ENCODE measurements at regions not wholly inside any gene's neighbourhood (a gene's known extent, or its start where the extent isn't known, plus 50 kb on each side); places are given as distances from the start of the nearest gene placed in this dataset.

DNA sequence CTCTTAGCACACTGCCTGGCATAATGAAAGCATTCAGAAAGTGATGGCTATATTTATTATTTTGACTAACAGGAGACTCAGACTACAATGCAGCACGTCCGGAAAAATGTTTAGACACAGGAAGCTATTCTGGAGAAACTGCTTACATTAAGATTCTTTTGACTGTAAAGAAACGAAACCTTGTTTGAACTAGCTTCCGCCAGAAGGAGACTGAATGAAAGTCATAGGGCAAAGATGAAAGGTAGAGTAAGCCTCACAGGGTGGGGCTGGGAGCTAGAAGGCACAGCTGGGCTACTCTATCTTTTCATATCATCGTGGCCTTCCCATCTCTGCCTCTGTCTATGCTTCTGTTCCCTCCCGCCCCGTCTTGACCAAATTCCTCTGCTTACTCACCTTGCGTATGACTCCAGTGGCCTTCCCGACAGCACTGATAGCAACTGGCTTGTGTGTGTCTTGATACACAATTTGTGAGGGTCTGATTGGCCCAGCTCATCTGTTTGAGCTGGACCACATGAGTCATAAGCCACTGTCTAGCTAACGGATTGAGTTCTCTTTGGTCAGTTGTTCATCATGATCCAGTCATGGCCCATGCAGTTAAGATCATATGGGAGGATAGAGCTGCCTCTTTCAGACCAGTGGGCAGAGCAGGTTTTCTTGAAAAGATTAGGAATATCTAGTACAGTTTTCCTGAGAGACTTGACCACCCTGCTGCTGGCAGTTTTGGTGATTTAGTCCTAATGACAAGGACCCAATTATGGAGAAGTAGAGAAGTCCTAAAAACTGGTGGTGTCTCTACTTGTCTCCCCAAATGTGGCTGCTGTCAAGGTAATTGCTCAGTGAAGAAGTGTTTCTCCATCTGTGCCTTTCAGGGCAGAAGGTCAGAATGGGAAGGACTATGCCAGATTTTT lies 151.5 kb upstream of the SLC38A2 start:
- H3K27ac ChIP-seq: peak overlapping the region; percentile 64
- no peak for DNase-seq (ENCODE audit: low spot score in 2 of 2)

DNA sequence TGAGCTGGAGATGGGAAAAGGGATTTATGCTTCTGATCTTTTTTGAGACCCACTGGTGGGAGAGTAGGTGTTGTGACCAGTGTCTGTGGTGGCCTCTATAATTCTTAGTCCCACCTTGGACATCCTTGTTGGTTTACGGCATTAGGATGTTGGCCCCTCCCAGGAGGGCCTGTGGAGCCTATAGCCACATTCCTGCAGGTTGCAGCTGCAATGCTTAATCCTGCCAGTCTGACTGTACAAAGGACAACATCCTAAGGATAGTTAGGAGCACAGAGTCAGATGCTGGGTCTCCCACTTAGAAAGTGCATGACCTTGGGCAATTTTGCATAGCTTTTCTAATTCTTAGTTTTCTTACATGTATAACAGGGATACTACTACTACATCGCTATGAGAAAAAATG lies 150.9 kb upstream of the SLC38A2 start:
- TF ChIP-seq POLR2AphosphoS5 (IDR thresholded peaks at IDR 0.05) (no peak), CTCF (IDR thresholded peaks at IDR 0.05) (no peak), EP300 (IDR thresholded peaks at IDR 0.05) (no peak), POLR2A (IDR thresholded peaks at IDR 0.05) (no peak)
- Histone ChIP-seq H3K27me3 (no peaks in the 10 kb centered on the region), H3K36me3 (no peaks in the 10 kb centered on the region), H3K9me3 (no peaks in the 10 kb centered on the region), H3K27ac (no peak overlapping the region), H3K4me1 (peaks cover 49% of the 10 kb centered on the region), H3K4me3 (no peak overlapping the region)
- DNase-seq (ENCODE audit: low spot score in 2 of 2): no peak
- WGBS: 95% methylated on average over 2 of the region's 2 CpGs

More for the DNA sequence above, 151.5 kb upstream of the SLC38A2 start:
- H3K36me3 ChIP-seq: no peaks in the 10 kb centered on the region
- WGBS: 76% methylated on average over 10 of the region's 10 CpGs
- H3K4me1 ChIP-seq: peaks cover 48% of the 10 kb centered on the region
- TF ChIP-seq POLR2AphosphoS5 (IDR thresholded peaks at IDR 0.05) (no peak), EP300 (IDR thresholded peaks at IDR 0.05) (no peak), POLR2A (IDR thresholded peaks at IDR 0.05) (no peak), CTCF (IDR thresholded peaks at IDR 0.05) (no peak)
- no peaks in the 10 kb centered on the region for H3K27me3 ChIP-seq
- H3K9me3 ChIP-seq: no peaks in the 10 kb centered on the region
- no peak overlapping the region for H3K4me3 ChIP-seq

GRCh38 chr12:46522071-46522470 lies 149.5 kb upstream of the SLC38A2 start:
- Histone ChIP-seq H3K36me3 (no peaks in the 10 kb centered on the region), H3K4me1 (peaks cover 57% of the 10 kb centered on the region), H3K4me3 (no peak overlapping the region), H3K9me3 (no peaks in the 10 kb centered on the region), H3K27me3 (no peaks in the 10 kb centered on the region), H3K27ac (no peak overlapping the region)
- TF ChIP-seq CTCF (IDR thresholded peaks at IDR 0.05) (no peak), POLR2AphosphoS5 (IDR thresholded peaks at IDR 0.05) (no peak), POLR2A (IDR thresholded peaks at IDR 0.05) (no peak), EP300 (IDR thresholded peaks at IDR 0.05) (no peak)
- 29% methylated on average over 1 of the region's 1 CpG for WGBS
- no peak for DNase-seq (ENCODE audit: low spot score in 2 of 2)

DNA sequence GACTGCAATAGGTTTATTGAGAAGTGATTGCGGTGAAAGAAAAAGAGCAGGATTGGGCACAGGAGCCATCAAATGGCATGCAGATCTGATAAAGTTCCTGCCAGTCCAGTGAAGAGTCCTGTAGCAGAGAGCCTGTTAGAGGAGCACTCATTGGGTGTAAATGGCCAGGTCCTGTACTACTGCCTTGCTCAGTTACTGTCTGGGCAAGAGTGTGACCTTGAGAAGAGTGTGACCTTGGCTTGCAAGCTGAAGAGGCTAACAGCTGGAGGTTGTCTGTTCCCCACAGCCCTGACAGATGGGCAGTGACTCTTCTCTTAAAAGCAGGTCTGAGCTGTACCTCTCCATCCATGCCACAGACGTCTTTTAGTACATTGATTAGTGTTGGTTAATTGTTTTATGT lies 148.6 kb upstream of the SLC38A2 start:
- no peak for DNase-seq (ENCODE audit: low spot score in 2 of 2)
- 90% methylated on average over 2 of the region's 2 CpGs for WGBS
- Histone ChIP-seq H3K27ac (no peak overlapping the region), H3K9me3 (no peaks in the 10 kb centered on the region), H3K4me3 (no peak overlapping the region), H3K36me3 (no peaks in the 10 kb centered on the region), H3K27me3 (no peaks in the 10 kb centered on the region), H3K4me1 (peaks cover 66% of the 10 kb centered on the region)
- TF ChIP-seq POLR2A (IDR thresholded peaks at IDR 0.05) (no peak), CTCF (IDR thresholded peaks at IDR 0.05) (no peak), POLR2AphosphoS5 (IDR thresholded peaks at IDR 0.05) (no peak)

DNA sequence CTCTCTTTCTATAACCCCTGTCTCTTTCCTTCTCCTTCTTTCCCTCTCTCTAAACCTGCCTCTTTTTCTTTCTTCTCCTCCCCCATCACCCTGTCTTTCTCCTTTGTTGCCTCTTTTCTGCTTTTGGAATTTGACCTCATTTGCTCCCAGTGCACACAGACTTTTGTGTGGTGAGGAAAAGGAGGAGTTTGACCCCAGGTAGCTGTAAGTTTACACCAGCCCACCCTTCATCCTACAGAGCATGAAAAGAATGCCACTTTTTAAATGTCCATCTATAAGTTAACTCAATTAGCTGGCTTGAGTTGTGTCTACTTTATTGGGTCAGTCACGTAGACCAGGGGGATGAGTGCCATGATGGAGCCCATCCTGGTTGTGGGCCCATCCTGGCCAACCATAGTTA lies 146.8 kb upstream of the SLC38A2 start:
- peak overlapping the region; percentile 73 for H3K27ac ChIP-seq

More for the DNA sequence above, 146.8 kb upstream of the SLC38A2 start:
- Histone ChIP-seq H3K4me3 (no peak overlapping the region), H3K36me3 (no peaks in the 10 kb centered on the region), H3K27me3 (no peaks in the 10 kb centered on the region), H3K4me1 (peaks cover 69% of the 10 kb centered on the region), H3K9me3 (no peaks in the 10 kb centered on the region)
- TF ChIP-seq POLR2A (IDR thresholded peaks at IDR 0.05) (no peak), EP300 (IDR thresholded peaks at IDR 0.05) (no peak), POLR2AphosphoS5 (IDR thresholded peaks at IDR 0.05) (no peak), CTCF (IDR thresholded peaks at IDR 0.05) (no peak)
- 100% methylated on average over 1 of the region's 1 CpG for WGBS
- DNase-seq (ENCODE audit: low spot score in 2 of 2): no peak
